GM13976 (cell line): ENCODE measurements at regions not wholly inside any gene's neighbourhood (a gene's known extent, or its start where the extent isn't known, plus 50 kb on each side); places are given as distances from the start of the nearest gene placed in this dataset.

ENCODE experiments used
- DNase-seq: peaks from one replicate; pipeline ENCODE4 v3.0.0; 2012; ENCODE audit warnings: low spot score
- in situ Hi-C: fragments of 300-500 bp; cut with MboI; formaldehyde crosslinking; loops from one replicate; pipeline ENCODE4 v1.12.0; 2022; ENCODE audit warnings: low sequenced_read_pairs, mixed read lengths, inconsistent platforms; ENCODE audit not compliant: unreplicated experiment
- TF ChIP-seq, protein P1 (sequence below): IDR thresholded peaks from 2 replicates; pipeline ENCODE4 v1.5.1; 2012; ENCODE audit warnings: borderline replicate concordance, mild to moderate bottlenecking; ENCODE audit not compliant: insufficient read depth; ENCODE audit errors: extremely low read depth, missing control alignments, control extremely low read depth

GRCh38 chr20:57034001-57034400 lies 232.4 kb downstream of the BMP7 start:
- TF ChIP-seq, protein P1, sequence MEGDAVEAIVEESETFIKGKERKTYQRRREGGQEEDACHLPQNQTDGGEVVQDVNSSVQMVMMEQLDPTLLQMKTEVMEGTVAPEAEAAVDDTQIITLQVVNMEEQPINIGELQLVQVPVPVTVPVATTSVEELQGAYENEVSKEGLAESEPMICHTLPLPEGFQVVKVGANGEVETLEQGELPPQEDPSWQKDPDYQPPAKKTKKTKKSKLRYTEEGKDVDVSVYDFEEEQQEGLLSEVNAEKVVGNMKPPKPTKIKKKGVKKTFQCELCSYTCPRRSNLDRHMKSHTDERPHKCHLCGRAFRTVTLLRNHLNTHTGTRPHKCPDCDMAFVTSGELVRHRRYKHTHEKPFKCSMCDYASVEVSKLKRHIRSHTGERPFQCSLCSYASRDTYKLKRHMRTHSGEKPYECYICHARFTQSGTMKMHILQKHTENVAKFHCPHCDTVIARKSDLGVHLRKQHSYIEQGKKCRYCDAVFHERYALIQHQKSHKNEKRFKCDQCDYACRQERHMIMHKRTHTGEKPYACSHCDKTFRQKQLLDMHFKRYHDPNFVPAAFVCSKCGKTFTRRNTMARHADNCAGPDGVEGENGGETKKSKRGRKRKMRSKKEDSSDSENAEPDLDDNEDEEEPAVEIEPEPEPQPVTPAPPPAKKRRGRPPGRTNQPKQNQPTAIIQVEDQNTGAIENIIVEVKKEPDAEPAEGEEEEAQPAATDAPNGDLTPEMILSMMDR: no peak
- no peak for DNase-seq
- in situ Hi-C loops: no loop called here

GRCh38 chr20:57037689-57038088 lies 228.8 kb downstream of the BMP7 start:
- TF ChIP-seq, protein P1: no peak
- DNase-seq: no peak
- in situ Hi-C loops: no loop called here

GRCh38 chr20:57038608-57039440 lies 227.6 kb downstream of the BMP7 start:
- TF ChIP-seq, protein P1: no peak
- DNase-seq: no peak
- in situ Hi-C loops: no loop called here

DNA sequence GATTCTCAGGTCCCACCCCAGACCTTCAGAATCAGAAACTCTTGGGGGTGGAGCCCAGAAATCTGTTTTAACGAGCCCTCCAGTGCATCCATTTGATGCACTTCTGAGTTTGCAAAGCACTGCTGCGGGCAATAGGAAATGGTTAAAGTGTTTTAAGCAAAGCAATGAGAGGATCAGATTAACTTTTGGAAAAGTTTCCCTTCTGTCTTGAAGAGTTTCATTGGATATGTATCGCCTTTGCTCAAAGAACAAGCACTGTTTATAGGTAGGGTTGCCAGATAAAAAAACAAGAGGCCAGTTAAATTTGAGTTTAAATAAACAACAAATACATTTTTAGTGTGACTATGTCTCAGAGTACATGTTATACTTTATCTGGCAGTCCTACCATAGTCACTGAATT lies 226.0 kb downstream of the BMP7 start:
- TF ChIP-seq, protein P1: no peak
- no peak for DNase-seq
- in situ Hi-C loops: no loop called here

GRCh38 chr20:57040924-57041323 lies 225.5 kb downstream of the BMP7 start:
- TF ChIP-seq, protein P1: no peak
- DNase-seq: no peak
- in situ Hi-C loops: no loop called here

GRCh38 chr20:57043091-57043490 lies 223.3 kb downstream of the BMP7 start:
- TF ChIP-seq, protein P1: no peak
- no peak for DNase-seq
- in situ Hi-C loops: no loop called here
